ENCODE measurements at regions not wholly inside any gene's neighbourhood (a gene's known extent, or its start where the extent isn't known, plus 50 kb on each side); places are given as distances from the start of the nearest gene placed in this dataset.

DNA sequence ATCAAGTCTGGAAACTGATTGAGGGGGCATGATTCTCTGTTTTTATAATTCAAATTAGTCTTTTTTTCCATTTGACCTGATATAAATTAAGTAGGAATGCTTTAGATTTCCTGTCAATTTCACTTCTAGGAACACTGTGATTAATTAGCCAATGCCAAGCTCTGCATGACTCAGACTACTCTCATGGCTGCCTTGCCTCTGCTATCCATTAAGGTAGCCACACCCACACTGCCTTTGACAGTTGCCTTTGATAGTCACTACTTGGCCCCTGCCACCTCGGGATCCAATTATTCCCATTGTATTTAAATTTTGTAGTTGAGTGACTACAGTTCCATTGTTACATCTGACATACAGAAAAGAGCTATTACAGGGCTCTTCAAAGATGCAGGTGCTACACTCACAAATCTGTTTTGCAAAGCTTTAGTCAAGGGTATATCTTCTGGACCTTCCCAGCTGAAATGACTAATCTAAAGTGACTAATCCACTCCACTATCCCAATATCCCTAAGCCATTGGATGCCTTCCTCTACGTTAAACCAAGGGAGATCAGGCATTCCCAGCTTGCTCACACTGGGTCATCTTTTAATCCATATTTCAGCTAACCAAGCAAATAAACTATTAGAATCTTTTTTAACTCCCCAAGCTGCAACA, 1193.1 kb upstream of the MIR17HG start:
- TF ChIP-seq GTF2F1 (IDR thresholded peaks at IDR 0.05; ENCODE audit: low read depth, low read length) (no peak), ZBTB12 (CRISPR knock-in tag; IDR thresholded peaks at IDR 0.05) (no peak), PML (IDR thresholded peaks at IDR 0.05; ENCODE audit: low read length) (no peak), ZNF780A (CRISPR knock-in tag; IDR thresholded peaks at IDR 0.05) (no peak), CTCF (IDR thresholded peaks at IDR 0.05 in 2 of 3, conservative IDR thresholded peaks at IDR 0.05 in 1 of 3; ENCODE audit: insufficient read depth in 2 of 3, low read depth in 1 of 3, low read length in 3 of 3) (no peak), FOXK1 (CRISPR knock-in tag; IDR thresholded peaks at IDR 0.05; ENCODE audit: borderline replicate concordance) (no peak), FOXM1 (IDR thresholded peaks at IDR 0.05; ENCODE audit: low read depth) (no peak), FOXM1 (CRISPR knock-in tag; IDR thresholded peaks at IDR 0.05; ENCODE audit: low read depth) (no peak), BHLHE40 (IDR thresholded peaks at IDR 0.05; ENCODE audit: low read length) (no peak), SMARCA5 (IDR thresholded peaks at IDR 0.05) (no peak), SREBF2 (CRISPR knock-in tag; IDR thresholded peaks at IDR 0.05) (no peak), ELK1 (CRISPR knock-in tag; IDR thresholded peaks at IDR 0.05) (no peak), PHF20 (IDR thresholded peaks at IDR 0.05; ENCODE audit: partially characterized antibody) (no peak), HDAC6 (IDR thresholded peaks at IDR 0.05; ENCODE audit: low read depth, low read length) (no peak)

All from K562 (cell line).